Activated naive CD4-positive, alpha-beta T cell treated with anti-CD3 and anti-CD28 coated beads, Interleukin-2, amount 50 U/mL, for 24 hours (primary cell): ENCODE measurements at regions not wholly inside any gene's neighbourhood (a gene's known extent, or its start where the extent isn't known, plus 50 kb on each side); places are given as distances from the start of the nearest gene placed in this dataset.
"Not testable (repeated sequence)": the region's sequence is repeated elsewhere in the genome, so short reads cannot be mapped to it uniquely, and the experiment has no call there.

Experiments
- H3K27ac Mint-ChIP-seq: one replicate; pipeline ENCODE4 v1.8.0; 2021; ENCODE audit warnings: mild to moderate bottlenecking, mixed read lengths
- H3K27me3 Mint-ChIP-seq: one replicate; pipeline ENCODE4 v1.8.0; 2021; ENCODE audit warnings: mixed read lengths
- H3K36me3 Mint-ChIP-seq: one replicate; pipeline ENCODE4 v1.8.0; 2021; ENCODE audit warnings: mixed read lengths
- H3K4me1 Mint-ChIP-seq: one replicate; pipeline ENCODE4 v1.8.0; 2021; ENCODE audit warnings: mixed read lengths
- H3K4me3 Mint-ChIP-seq: one replicate; pipeline ENCODE4 v1.8.0; 2021; ENCODE audit warnings: mild to moderate bottlenecking, mixed read lengths
- H3K9me3 Mint-ChIP-seq: one replicate; pipeline ENCODE4 v1.8.0; 2021; ENCODE audit warnings: mixed read lengths

DNA sequence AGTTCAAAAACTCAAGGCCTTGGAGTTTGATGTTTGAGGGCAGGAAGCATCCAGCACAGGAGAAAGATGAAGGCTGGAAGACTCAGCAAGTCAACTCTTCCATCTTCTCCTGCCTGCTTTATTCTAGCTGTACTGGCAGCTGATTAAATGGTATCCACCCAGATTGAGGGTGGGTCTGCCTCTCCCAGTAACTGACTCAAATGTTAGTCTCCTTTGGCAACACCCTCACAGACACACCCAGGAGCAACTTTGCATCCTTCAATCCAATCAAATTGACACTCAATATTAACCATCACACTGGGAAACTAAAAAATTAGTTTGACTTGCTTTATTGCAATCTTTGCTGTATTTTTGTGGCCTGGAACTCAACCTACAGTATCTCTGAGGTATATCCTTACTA lies 230.5 kb upstream of the TARS1 start:
- H3K27ac Mint-ChIP-seq, H3K27me3 Mint-ChIP-seq, H3K4me1 Mint-ChIP-seq, H3K9me3 Mint-ChIP-seq, H3K4me3 Mint-ChIP-seq, H3K36me3 Mint-ChIP-seq: not testable (repeated sequence)

DNA sequence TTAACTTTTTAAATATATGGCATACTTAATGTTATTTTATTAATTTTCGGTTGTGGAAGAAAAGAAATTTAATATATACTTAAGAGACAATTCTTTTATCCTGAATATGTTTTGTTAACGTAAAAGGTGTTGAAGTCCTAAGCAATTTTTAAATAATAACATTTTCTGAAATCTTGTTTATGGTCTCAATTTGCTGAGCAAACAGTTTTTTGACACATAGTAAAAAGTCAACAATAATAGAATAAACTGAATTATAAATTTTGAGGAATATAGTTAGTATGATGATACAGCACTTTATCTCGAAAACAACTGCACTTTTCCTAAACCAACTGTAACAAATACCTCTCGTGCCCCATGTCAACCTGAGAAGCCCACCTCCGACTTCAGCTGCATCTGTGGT lies 229.8 kb upstream of the TARS1 start:
- H3K9me3 Mint-ChIP-seq: no peaks in the 10 kb centered on the region
- H3K36me3 Mint-ChIP-seq: no peaks in the 10 kb centered on the region
- H3K4me3 Mint-ChIP-seq: no peak overlapping the region
- H3K27ac Mint-ChIP-seq: no peak overlapping the region
- no peaks in the 10 kb centered on the region for H3K4me1 Mint-ChIP-seq
- peaks cover 1% of the 10 kb centered on the region for H3K27me3 Mint-ChIP-seq

DNA sequence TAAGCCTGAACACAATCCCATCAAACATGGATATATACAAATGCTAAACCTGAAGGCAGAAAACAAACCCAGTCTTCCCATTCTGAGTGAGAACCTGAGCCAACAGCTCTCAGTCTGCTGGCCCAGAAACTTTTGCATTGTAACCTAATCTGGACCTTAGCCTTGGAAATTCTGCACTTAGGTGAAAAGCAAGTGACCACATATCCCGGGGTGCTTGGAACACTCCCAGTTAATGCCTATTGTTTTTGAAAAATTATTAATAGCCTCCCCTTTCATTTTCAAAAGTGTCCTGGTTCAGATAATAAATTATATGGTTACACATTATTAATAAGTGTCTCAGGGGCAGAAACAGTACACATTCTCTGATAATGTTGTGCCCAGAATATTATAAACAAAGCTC lies 228.3 kb upstream of the TARS1 start:
- Mint-ChIP-seq H3K27ac (no peak overlapping the region), H3K4me3 (no peak overlapping the region), H3K9me3 (no peaks in the 10 kb centered on the region), H3K4me1 (no peaks in the 10 kb centered on the region), H3K36me3 (no peaks in the 10 kb centered on the region), H3K27me3 (peaks cover 1% of the 10 kb centered on the region)

DNA sequence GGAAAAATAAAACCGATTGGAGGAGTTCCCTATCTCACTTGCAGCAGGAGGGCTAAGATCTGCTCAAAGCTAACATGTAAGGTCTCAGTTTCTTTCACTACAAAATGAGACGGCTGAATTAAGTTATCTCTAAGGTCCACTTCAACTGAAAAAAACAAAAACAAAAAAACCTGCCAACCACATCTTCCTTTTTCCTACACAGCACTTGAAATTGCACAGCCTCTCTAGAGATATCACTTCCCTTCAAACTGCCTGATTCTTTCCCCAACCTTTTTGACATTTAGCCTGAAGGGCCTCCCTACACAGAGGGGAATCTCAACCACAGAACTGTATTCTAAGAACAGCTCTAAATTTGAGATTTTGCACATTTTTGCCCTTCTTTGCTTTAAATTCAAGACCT lies 227.9 kb upstream of the TARS1 start:
- Mint-ChIP-seq H3K9me3 (no peaks in the 10 kb centered on the region), H3K27me3 (peaks cover 1% of the 10 kb centered on the region), H3K27ac (no peak overlapping the region), H3K4me3 (no peak overlapping the region), H3K4me1 (no peaks in the 10 kb centered on the region), H3K36me3 (no peaks in the 10 kb centered on the region)

DNA sequence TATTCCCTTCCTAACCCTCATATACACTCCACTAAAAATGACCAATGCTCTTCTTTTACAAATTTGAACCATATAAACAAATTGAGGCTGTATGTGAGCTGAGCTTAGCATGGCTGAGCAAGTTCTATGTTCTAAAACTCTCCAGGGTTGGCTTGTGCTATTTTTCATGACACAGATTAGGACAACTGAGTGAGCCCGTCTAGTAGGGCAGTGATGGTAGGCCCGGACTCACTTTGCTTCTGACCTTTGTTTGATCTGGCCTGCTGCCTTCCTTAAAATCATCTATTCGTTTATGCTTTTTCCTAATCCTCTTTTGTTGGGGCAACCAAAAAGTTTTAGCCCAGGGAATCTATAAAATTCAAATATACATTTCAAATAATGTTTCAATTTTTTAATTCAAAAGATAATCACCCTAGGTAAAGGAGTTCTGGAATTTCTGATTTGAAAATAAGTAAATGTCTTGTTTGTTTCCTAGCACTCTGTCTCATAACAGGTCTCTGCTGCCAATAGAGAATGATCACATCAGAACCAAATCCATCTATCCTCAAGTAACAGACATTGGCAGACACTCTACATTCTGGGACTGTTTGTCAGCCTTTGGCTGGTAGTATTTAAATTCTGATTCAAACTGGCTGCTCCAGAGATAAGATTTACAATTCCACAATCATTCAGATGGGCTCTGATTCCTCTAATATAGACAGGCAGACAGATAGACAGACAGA lies 217.0 kb upstream of the TARS1 start:
- H3K4me3 Mint-ChIP-seq: no peak overlapping the region
- no peaks in the 10 kb centered on the region for H3K9me3 Mint-ChIP-seq
- H3K27ac Mint-ChIP-seq: no peak overlapping the region
- H3K27me3 Mint-ChIP-seq: no peaks in the 10 kb centered on the region
- H3K36me3 Mint-ChIP-seq: no peaks in the 10 kb centered on the region
- H3K4me1 Mint-ChIP-seq: no peaks in the 10 kb centered on the region

DNA sequence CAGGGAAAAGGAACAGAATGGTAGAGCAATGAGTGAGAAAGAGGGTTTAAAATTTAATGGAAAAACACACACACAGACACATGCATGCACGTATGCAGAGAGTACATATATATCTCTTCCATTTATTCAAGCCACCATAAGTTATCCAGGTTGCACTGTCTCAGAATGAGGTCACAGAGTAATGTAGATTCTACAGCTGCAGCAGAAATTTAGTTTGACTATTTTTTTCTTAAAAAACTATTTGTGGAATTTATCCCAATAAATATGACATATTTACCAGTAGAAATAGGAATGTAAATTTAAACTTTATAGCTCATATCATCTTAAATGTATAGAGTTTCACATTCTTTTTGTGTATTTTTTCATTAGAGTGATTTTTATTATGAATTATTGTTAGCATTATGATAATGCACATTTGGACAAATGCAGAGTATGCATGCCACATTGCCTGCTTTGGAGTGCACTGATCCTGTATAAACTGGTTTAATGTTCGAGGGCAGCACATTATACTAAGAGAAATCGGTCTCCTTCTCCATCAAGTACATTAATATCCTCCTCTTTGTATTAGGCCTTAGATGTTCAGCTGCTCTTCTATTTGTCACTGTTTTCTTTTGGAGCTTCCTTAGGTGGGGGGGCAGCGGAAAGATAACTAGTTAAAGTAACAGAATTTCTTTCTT lies 216.3 kb upstream of the TARS1 start:
- H3K4me3 Mint-ChIP-seq: no peak overlapping the region
- H3K36me3 Mint-ChIP-seq: no peaks in the 10 kb centered on the region
- H3K4me1 Mint-ChIP-seq: no peaks in the 10 kb centered on the region
- H3K27ac Mint-ChIP-seq: no peak overlapping the region
- no peaks in the 10 kb centered on the region for H3K27me3 Mint-ChIP-seq
- H3K9me3 Mint-ChIP-seq: no peaks in the 10 kb centered on the region

DNA sequence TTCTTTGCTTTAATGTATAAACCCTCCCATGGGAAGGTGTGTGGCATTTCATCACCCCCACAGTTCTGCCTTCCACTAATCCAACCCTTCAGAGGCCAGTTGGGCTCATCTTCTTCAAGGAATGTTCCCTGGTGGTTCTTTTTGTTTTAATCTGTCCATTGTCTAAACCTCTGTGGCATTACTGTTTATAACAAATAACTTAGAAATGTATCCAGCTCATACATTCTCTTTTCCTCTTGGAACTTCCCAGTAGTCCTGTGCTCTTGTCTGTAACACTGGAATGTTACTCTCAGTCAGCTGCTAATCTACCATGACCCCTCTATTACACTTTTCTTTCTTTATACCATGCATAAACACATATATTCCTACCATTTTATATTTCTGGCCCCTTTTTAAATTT lies 213.5 kb upstream of the TARS1 start:
- no peaks in the 10 kb centered on the region for H3K27me3 Mint-ChIP-seq
- no peak overlapping the region for H3K4me3 Mint-ChIP-seq
- H3K27ac Mint-ChIP-seq: no peak overlapping the region
- no peaks in the 10 kb centered on the region for H3K9me3 Mint-ChIP-seq
- H3K36me3 Mint-ChIP-seq: no peaks in the 10 kb centered on the region
- H3K4me1 Mint-ChIP-seq: no peaks in the 10 kb centered on the region

DNA sequence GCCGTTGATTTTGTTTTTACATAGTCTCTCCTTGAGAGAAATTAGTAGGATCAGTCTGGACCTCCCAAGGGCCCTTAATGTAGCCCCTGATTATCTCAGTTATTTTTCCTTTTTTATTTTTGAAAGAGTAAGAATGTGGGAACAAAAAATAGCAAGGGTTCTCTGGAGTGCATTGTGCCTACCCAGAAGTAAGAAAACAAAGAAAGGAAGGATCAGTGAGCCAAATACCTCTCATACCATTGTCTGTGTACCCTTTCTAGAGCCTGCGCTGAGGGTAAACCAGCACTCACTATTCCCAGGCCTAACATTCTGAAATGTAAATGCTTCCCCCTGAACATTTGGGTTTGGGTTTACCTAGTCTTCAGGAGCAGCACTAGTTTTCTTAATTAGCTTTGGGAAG lies 213.0 kb upstream of the TARS1 start:
- Mint-ChIP-seq H3K27ac (no peak overlapping the region), H3K36me3 (no peaks in the 10 kb centered on the region), H3K4me3 (no peak overlapping the region), H3K27me3 (no peaks in the 10 kb centered on the region), H3K9me3 (no peaks in the 10 kb centered on the region), H3K4me1 (no peaks in the 10 kb centered on the region)

DNA sequence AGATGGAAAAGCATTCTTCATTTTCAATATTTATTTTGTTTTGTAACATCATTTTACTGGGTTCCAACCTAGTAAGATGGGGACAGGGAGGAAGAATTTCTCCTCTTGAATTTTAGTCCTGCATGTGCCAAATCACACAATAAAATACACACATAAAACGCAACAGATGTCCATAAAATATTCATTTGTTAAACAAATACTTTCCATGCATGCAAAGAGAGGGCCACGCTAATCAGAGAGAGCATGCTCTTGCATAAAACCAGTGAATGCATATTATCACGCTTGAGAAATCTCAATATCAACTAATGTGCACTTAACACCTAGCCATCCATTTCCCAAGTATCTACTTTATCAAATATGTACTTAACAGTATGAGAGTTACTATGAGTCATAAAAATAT lies 212.6 kb upstream of the TARS1 start:
- Mint-ChIP-seq H3K27me3 (no peaks in the 10 kb centered on the region), H3K27ac (no peak overlapping the region), H3K36me3 (no peaks in the 10 kb centered on the region), H3K9me3 (no peaks in the 10 kb centered on the region), H3K4me3 (no peak overlapping the region), H3K4me1 (no peaks in the 10 kb centered on the region)

DNA sequence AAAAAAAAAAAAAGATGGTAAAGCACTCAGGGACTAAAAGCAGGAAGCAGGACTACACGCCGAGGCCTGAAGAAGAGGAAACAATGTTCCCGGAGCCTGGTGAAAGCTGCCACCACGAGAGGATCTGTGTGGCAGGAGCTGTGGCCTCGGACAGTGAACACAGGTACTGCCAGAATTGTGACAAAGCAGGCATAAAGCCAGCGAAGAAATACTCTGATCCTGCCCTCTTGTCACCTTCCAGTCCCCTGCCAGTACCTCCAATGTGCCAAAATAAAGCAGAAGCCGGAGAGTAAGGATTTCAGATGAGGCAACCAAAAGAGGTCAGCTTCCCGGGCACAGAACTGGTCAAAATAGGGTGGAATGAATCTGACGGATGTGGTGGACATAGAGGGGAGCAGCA lies 211.5 kb upstream of the TARS1 start:
- H3K4me3 Mint-ChIP-seq: no peak overlapping the region
- H3K4me1 Mint-ChIP-seq: no peaks in the 10 kb centered on the region
- H3K27me3 Mint-ChIP-seq: no peaks in the 10 kb centered on the region
- H3K9me3 Mint-ChIP-seq: no peaks in the 10 kb centered on the region
- H3K27ac Mint-ChIP-seq: no peak overlapping the region
- H3K36me3 Mint-ChIP-seq: no peaks in the 10 kb centered on the region

DNA sequence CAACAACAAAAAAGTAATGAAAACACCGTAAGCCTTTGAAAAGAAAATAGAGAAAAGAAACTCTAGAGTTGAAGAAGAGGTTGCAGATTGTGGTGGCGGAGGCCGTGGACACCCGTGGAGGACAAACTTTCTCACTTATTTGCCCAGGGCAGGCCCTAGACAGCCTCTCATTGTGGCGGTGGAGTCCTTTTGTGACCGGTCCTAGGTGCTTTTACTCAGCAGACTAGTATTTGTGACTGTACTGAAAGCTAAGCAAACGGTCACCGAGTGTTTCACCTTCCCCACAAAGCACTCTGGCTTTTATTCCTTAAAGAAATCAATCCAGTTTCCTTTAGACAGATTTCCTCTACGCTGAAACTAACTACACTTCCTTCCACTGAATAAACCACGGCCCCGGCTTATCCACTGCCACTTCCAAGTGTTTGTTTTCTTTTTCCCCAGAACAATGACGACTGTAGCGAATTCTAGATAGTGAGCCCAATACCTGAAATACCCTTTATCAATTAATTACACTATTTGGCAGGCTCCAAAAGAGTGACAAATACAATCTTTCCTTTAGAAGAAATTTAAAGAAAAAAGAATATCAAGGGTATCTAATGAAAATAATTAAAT lies 210.2 kb upstream of the TARS1 start:
- Mint-ChIP-seq H3K4me3 (no peak overlapping the region), H3K27ac (no peak overlapping the region), H3K27me3 (no peaks in the 10 kb centered on the region), H3K36me3 (no peaks in the 10 kb centered on the region), H3K9me3 (no peaks in the 10 kb centered on the region), H3K4me1 (no peaks in the 10 kb centered on the region)

DNA sequence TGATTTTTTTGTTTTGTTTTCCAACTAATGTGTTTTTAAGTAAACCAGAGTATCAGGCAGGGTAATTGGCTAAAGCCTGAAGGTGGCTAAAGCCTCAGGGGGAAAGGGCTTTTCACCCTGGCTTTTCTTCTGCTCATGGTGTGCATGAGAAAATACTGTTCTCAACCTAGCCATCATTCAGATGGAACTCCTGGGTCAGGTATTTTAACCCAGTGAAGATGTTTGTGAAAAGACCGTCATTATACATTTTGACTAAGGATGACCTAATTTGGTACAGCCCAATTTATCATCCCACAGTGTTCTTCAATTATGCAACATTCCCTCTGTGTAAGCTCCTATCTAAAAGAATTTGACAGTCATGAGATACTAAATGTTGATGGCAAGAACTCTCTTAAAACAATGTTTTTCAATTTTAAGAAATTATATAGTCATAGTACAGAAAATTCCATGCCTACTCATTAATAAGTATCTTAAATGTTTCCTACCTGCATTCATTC lies 209.5 kb upstream of the TARS1 start:
- Mint-ChIP-seq H3K9me3 (no peaks in the 10 kb centered on the region), H3K27ac (no peak overlapping the region), H3K4me1 (peaks cover 6% of the 10 kb centered on the region), H3K4me3 (no peak overlapping the region), H3K27me3 (no peaks in the 10 kb centered on the region), H3K36me3 (no peaks in the 10 kb centered on the region)

DNA sequence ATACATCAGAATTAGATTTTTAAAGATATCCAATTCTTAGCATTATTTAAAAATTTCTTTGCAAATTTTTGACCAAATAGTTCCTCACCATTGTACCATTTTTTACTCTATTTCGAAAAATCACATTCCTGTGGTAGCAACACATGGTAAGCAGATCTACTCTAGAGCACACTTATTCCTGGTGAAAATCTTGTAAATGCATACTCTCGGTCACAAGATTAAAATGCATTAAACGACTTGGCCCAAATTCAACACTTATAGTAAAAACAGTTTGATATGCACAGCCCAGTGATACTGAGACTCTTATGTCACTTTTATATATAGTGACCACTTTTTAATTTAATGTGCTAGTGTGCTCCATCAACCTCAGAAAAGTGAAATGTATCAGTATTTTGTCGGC lies 208.8 kb upstream of the TARS1 start:
- no peaks in the 10 kb centered on the region for H3K36me3 Mint-ChIP-seq
- no peak overlapping the region for H3K4me3 Mint-ChIP-seq
- H3K4me1 Mint-ChIP-seq: peaks cover 6% of the 10 kb centered on the region
- peaks cover 2% of the 10 kb centered on the region for H3K27me3 Mint-ChIP-seq
- H3K27ac Mint-ChIP-seq: no peak overlapping the region
- no peaks in the 10 kb centered on the region for H3K9me3 Mint-ChIP-seq

DNA sequence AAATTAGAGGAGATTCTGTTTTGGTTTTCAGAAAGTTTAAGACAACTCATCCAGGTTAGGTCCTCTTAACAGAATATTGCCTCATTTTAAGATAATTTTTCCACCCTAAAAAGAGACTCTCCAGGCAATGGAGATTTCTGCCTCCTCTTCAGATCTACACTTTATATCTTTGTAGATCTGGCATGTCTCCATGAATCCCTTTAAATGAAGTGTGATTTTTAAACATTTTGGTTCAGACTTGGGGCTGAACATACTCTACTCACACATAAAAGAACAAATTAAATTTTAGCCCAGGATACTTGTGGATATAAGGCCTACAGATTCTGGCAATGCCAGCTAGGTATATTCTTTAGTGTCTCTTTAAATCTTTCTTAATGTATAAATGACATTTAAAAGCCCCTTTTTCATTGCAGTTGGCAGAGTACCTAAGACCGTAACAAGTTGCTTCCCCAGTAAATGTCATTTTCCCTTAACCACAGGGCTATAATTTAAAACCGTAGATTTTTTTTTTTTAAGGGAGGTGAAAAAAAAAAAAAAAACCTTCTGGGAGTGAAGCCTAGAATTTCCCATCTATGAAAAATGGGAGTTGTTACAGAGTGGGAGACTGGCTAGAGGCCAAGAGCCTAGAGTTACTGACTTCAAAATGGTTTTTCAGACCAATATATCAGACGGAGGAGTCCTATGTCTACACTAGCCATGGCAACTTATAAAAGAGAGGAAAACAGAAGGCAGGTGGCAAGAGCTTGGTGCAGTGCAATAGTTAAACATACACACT lies 207.8 kb upstream of the TARS1 start:
- Mint-ChIP-seq H3K4me3 (no peak overlapping the region), H3K36me3 (no peaks in the 10 kb centered on the region), H3K27me3 (peaks cover 2% of the 10 kb centered on the region), H3K4me1 (peaks cover 6% of the 10 kb centered on the region), H3K27ac (no peak overlapping the region), H3K9me3 (no peaks in the 10 kb centered on the region)

DNA sequence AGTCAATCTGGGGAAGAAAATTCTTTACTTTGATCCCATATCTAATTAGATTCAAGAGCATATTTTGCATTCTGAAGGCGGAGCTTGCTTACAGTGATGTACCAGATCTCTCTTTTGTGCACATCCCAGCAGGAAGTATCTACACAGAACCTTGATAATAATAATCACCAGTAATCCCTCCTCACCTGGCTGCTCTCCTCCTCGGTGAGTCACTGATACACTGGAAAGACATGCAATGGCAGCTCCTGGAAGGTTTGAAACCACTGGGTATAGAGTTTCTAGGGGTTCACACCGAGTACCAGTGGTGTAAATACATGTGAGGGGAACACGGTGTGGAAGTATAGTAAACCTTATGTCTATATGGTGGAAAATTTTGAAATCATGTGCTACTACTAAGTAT lies 205.5 kb upstream of the TARS1 start:
- peaks cover 2% of the 10 kb centered on the region for H3K27me3 Mint-ChIP-seq
- H3K9me3 Mint-ChIP-seq: no peaks in the 10 kb centered on the region
- H3K27ac Mint-ChIP-seq: no peak overlapping the region
- no peaks in the 10 kb centered on the region for H3K36me3 Mint-ChIP-seq
- H3K4me3 Mint-ChIP-seq: no peak overlapping the region
- H3K4me1 Mint-ChIP-seq: peaks cover 6% of the 10 kb centered on the region

DNA sequence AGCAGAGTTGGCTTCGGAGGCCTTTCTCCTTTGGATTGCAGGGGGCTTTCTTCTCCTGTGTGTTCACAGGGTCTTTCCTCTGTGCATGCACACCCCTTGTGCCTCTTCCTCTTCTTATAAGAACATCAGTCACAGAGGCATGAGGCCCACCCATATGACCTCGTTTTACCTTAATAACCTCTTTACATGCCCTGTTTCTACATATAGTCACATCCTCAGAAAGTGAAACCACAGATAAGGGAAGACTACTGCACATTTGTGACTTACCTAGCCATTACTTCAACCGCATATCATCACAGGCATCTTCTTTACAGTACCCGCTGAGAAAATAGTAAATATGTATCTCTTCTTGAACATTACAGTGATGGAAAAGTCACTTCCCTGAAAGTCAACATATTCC lies 204.9 kb upstream of the TARS1 start:
- H3K27ac Mint-ChIP-seq: no peak overlapping the region
- no peak overlapping the region for H3K4me3 Mint-ChIP-seq
- H3K9me3 Mint-ChIP-seq: no peaks in the 10 kb centered on the region
- no peaks in the 10 kb centered on the region for H3K36me3 Mint-ChIP-seq
- H3K27me3 Mint-ChIP-seq: peaks cover 2% of the 10 kb centered on the region
- H3K4me1 Mint-ChIP-seq: peaks cover 6% of the 10 kb centered on the region
